Peyer's patch (tissue), 4 donors: ENCODE measurements at regions not wholly inside any gene's neighbourhood (a gene's known extent, or its start where the extent isn't known, plus 50 kb on each side); places are given as distances from the start of the nearest gene placed in this dataset.
A peak's percentile ranks its signal among the peaks of the same experiment; 100 is the strongest.

Source experiments
- DNase-seq, 3 donors: peaks; one replicate each; pipeline ENCODE4 v3.0.0-alpha.2; 2017 to 2019
- H3K27ac ChIP-seq, 4 donors: fragments of 200-600 bp; sonication (generic); one replicate each; pipeline ENCODE4 v1.5.1; 2016 to 2019
- H3K27me3 ChIP-seq, 2 donors: fragments of 200-600 bp; sonication (generic); one replicate each; pipeline ENCODE4 v1.5.1; 2019
- H3K36me3 ChIP-seq, 3 donors: fragments of 200-600 bp; sonication (generic); one replicate each; pipeline ENCODE4 v1.5.1; 2016 to 2019
- H3K4me1 ChIP-seq, 4 donors: fragments of 200-600 bp; sonication (generic); one replicate each; pipeline ENCODE4 v1.5.1; 2016 to 2019
- H3K4me3 ChIP-seq, 4 donors: fragments of 200-600 bp; sonication (generic); 1 replicate in 3 of 4; 2 replicates in 1 of 4; pipeline ENCODE4 v1.5.1; 2016 to 2019; ENCODE audit warnings: mild to moderate bottlenecking in 1 of 4
- H3K9me3 ChIP-seq, 4 donors: fragments of 200-600 bp; sonication (generic); one replicate each; pipeline ENCODE4 v1.5.1; 2016 to 2019; ENCODE audit warnings: mild to moderate bottlenecking in 1 of 4
- POLR2A ChIP-seq, 2 donors: fragments of 450-650 bp; IDR thresholded peaks; one replicate each; pipeline ENCODE4 v1.5.1; 2017; ENCODE audit warnings: antibody characterized with exemption in 2 of 2, mild to moderate bottlenecking in 2 of 2, moderate library complexity in 2 of 2
- TF ChIP-seq, protein P1 (sequence below), 6 experiments: fragments of 450-650 bp in 4 of 6; fragments of 200-600 bp in 2 of 6; sonication (generic) in 1 of 6; IDR thresholded peaks; one replicate each; pipeline ENCODE4 v1.5.1; 2017 to 2019; ENCODE audit warnings: antibody characterized with exemption in 6 of 6, mild to moderate bottlenecking in 3 of 6, moderate library complexity in 1 of 6

DNA sequence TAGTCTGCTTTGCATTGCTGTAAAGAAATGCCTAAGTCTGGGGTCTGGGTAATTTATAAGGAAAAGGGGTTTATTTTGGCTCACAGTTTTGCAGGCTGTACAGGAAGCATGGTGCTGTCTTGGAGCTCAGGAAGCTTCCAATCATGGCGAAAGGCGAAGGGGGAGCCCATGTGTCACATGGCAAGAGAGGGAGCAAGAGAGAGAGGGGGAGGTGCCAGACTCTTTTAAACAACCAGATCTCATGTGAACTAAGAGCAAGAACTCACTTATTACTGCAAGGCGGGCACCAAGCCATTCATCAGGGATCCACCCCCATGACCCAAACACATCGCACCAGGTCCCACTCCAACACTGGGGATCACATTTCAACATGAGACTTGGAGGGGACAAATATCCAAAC lies 148.2 kb upstream of the HS3ST2 start:
- no peak for DNase-seq
- Histone ChIP-seq H3K36me3 (no peaks in the 10 kb centered on the region), H3K4me3 (no peak overlapping the region), H3K4me1 (no peaks in the 10 kb centered on the region), H3K27ac (no peak overlapping the region), H3K27me3 (no peaks in the 10 kb centered on the region), H3K9me3 (no peaks in the 10 kb centered on the region)
- TF ChIP-seq, protein P1, sequence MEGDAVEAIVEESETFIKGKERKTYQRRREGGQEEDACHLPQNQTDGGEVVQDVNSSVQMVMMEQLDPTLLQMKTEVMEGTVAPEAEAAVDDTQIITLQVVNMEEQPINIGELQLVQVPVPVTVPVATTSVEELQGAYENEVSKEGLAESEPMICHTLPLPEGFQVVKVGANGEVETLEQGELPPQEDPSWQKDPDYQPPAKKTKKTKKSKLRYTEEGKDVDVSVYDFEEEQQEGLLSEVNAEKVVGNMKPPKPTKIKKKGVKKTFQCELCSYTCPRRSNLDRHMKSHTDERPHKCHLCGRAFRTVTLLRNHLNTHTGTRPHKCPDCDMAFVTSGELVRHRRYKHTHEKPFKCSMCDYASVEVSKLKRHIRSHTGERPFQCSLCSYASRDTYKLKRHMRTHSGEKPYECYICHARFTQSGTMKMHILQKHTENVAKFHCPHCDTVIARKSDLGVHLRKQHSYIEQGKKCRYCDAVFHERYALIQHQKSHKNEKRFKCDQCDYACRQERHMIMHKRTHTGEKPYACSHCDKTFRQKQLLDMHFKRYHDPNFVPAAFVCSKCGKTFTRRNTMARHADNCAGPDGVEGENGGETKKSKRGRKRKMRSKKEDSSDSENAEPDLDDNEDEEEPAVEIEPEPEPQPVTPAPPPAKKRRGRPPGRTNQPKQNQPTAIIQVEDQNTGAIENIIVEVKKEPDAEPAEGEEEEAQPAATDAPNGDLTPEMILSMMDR (IDR thresholded peaks at IDR 0.05) = no peak
- TF ChIP-seq POLR2A (IDR thresholded peaks at IDR 0.05) = no peak

DNA sequence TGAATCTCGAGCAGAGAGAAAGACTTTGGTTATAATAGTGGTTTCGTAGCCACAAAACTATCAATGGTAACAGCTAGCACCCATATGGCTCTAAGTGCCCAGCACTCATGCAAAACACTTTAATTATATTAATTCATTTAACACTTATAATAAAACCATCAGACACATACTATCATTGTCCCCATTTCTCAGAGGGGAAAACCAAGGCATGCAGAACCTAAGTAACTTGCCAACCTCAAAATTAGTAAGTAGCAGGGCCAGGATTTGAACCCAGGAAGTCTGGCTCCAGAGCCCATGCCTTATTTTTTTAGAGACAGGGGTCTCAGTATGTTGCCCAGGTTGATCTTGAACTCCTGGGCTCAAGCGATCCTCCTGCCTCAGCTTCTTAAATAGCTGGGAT lies 145.6 kb upstream of the HS3ST2 start:
- H3K27ac ChIP-seq = no peak overlapping the region
- TF ChIP-seq POLR2A (IDR thresholded peaks at IDR 0.05) = no peak
- TF ChIP-seq, protein P1 (IDR thresholded peaks at IDR 0.05) = no peak
- H3K9me3 ChIP-seq = no peaks in the 10 kb centered on the region
- no peaks in the 10 kb centered on the region for H3K36me3 ChIP-seq
- no peak for DNase-seq
- no peaks in the 10 kb centered on the region for H3K4me1 ChIP-seq
- no peak overlapping the region for H3K4me3 ChIP-seq
- H3K27me3 ChIP-seq = no peaks in the 10 kb centered on the region

DNA sequence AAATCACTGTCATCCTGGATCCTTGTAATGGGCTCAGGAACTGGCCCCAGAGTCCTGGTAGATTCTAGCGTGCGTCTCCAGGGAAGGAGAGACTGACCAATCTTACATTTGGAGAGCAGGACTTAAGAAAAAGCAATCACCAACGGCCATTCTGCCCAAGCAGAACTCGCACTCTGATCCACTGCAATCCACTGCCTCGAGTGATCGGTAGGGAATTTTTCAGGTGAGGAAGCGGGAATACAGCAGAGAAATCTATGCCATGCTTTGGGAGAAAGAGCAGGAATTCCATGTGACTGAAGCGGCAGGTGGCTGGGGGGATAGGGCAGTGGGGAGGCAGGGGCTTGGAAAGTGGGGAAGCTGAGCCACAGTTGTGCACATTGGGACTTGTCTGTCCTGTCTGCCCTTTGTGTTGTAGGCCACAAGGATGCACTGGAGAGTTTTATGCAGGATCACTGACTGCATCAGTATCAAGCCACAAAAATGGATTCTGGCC lies 143.9 kb upstream of the HS3ST2 start:
- H3K36me3 ChIP-seq = no peaks in the 10 kb centered on the region
- H3K4me3 ChIP-seq = no peak overlapping the region
- no peak for DNase-seq
- H3K27me3 ChIP-seq = no peaks in the 10 kb centered on the region
- no peak overlapping the region for H3K27ac ChIP-seq
- no peaks in the 10 kb centered on the region for H3K9me3 ChIP-seq
- TF ChIP-seq, protein P1 (IDR thresholded peaks at IDR 0.05) = no peak
- no peak for TF ChIP-seq POLR2A (IDR thresholded peaks at IDR 0.05)
- no peaks in the 10 kb centered on the region for H3K4me1 ChIP-seq

DNA sequence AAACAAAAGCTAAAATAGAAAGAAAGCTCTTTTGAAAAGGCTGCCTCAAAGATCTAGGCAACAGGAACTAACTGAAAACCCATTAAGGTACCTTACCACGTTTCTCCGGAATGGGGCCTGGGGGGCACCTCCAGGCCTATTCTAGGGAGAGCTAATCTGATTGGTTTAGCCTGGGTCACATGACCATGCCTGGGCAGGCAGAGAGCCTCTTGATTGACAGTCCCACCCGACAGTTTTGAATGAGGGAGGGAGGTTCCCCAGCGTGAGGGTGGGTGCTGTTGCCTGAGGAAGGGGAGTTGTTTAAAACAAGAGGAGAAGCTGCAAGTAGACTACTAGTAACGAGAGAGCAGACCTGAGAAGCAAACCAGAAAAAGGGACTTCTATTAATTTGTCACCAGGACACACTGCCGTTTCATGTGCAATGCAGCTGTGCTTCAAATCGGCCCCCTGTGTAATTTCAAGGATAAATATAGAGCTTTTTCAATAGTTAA lies 143.4 kb upstream of the HS3ST2 start:
- H3K4me1 ChIP-seq = no peaks in the 10 kb centered on the region
- no peaks in the 10 kb centered on the region for H3K36me3 ChIP-seq
- H3K27me3 ChIP-seq = no peaks in the 10 kb centered on the region

DNA sequence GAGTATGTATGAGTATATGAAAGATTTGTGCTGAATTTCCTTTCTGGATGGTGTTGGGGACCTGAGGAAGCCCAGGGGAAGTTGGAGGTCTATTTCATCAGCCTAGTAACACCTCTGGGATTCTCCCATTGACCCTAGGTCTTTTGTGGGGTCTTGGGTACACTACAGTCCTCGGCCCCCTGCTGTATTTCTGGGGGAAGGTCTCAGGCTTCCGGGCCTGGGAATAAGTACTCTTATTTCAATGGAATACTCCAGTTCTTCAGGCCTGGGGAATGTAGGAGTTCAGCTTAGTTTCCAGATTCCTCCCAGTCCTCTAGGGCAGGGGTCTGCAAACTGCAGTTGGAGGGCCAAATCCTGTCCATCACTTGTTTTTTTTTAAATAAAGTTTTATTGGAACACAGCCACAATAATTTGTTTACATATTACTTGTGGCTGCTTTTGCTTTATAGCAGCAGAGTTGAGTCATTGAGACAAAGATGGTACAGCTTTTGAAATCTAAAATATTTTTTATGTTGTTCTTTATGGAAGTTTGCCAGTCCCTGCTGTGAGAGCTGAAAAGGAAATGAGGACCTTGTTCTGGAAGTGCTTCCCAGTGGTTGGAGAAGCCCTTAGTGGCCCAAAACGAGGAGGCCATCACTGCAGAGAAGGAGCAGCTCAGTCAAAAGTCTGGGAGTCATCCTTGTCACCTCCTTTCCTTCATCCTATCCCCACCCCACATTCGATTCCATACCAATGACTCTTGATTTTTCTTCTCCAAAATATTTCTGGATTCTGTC lies 142.5 kb upstream of the HS3ST2 start:
- Histone ChIP-seq H3K27ac (no peak overlapping the region), H3K9me3 (no peaks in the 10 kb centered on the region), H3K4me3 (no peak overlapping the region), H3K36me3 (no peaks in the 10 kb centered on the region), H3K4me1 (no peaks in the 10 kb centered on the region), H3K27me3 (no peaks in the 10 kb centered on the region)
- DNase-seq = no peak
- TF ChIP-seq, protein P1 (IDR thresholded peaks at IDR 0.05) = no peak
- peak in 1 of 2 donors; percentile 2 for TF ChIP-seq POLR2A (IDR thresholded peaks at IDR 0.05)

More for the DNA sequence above, 143.4 kb upstream of the HS3ST2 start:
- DNase-seq = no peak
- Histone ChIP-seq H3K9me3 (no peaks in the 10 kb centered on the region), H3K27ac (no peak overlapping the region), H3K4me3 (no peak overlapping the region)
- TF ChIP-seq, protein P1 (IDR thresholded peaks at IDR 0.05) = peak in 1 of 6 experiments; percentile 0
- TF ChIP-seq POLR2A (IDR thresholded peaks at IDR 0.05) = no peak
